ENCODE measurements at regions not wholly inside any gene's neighbourhood (a gene's known extent, or its start where the extent isn't known, plus 50 kb on each side); places are given as distances from the start of the nearest gene placed in this dataset.

GRCh38 chr20:22513574-22513973 lies 70.8 kb downstream of the FOXA2 start (continued):
- TF ChIP-seq SMAD9 (CRISPR knock-in tag; IDR thresholded peaks at IDR 0.05) (no peak), NFIC (IDR thresholded peaks at IDR 0.05; ENCODE audit: low read length) (0 out of 2 replicates have a peak, but pooled peaks have one; percentile 18), LRRFIP1 (CRISPR knock-in tag; conservative IDR thresholded peaks at IDR 0.05) (0 out of 2 replicates have a peak, but pooled peaks have one; percentile 26), MXI1 (IDR thresholded peaks at IDR 0.05; ENCODE audit: borderline replicate concordance, low read depth, low read length) (no peak), ZBTB21 (CRISPR knock-in tag; IDR thresholded peaks at IDR 0.05) (no peak), RELA (CRISPR knock-in tag; IDR thresholded peaks at IDR 0.05) (no peak), TCF7 (IDR thresholded peaks at IDR 0.05; ENCODE audit: low read depth) (peak; percentile 52), FOXP4 (CRISPR knock-in tag; IDR thresholded peaks at IDR 0.05) (no peak)
- TF ChIP-seq, protein P1, sequence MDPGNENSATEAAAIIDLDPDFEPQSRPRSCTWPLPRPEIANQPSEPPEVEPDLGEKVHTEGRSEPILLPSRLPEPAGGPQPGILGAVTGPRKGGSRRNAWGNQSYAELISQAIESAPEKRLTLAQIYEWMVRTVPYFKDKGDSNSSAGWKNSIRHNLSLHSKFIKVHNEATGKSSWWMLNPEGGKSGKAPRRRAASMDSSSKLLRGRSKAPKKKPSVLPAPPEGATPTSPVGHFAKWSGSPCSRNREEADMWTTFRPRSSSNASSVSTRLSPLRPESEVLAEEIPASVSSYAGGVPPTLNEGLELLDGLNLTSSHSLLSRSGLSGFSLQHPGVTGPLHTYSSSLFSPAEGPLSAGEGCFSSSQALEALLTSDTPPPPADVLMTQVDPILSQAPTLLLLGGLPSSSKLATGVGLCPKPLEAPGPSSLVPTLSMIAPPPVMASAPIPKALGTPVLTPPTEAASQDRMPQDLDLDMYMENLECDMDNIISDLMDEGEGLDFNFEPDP (CRISPR knock-in tag; conservative IDR thresholded peaks at IDR 0.05): 0 out of 2 replicates have a peak, but pooled peaks have one; percentile 66

Data from HepG2 (cell line).